Pancreas (tissue), 10 donors: ENCODE measurements at regions not wholly inside any gene's neighbourhood (a gene's known extent, or its start where the extent isn't known, plus 50 kb on each side); places are given as distances from the start of the nearest gene placed in this dataset.
A peak's percentile ranks its signal among the peaks of the same experiment; 100 is the strongest.

Experiments
- ATAC-seq, 4 donors: fragments of 200-7000 bp; cut with Tn5 transposase; one replicate each; pipeline versions ENCODE4 v1.8.0 to v1.9.1; 2020; ENCODE audit warnings: mild to moderate bottlenecking in 4 of 4, moderate library complexity in 4 of 4
- DNase-seq, 6 donors: peaks; one replicate each; pipeline ENCODE4 v3.0.0-alpha.2; 2020
- FAIRE-seq: peaks from 2 replicates; lab custom pipeline; 2012; peaks lifted over from hg19 to GRCh38; lab: Jason Lieb, UNC
- H3K27ac ChIP-seq, 4 donors: fragments of 200-600 bp; sonication (generic); 1 replicate in 3 of 4; 2 replicates in 1 of 4; pipeline versions ENCODE4 v1.5.0 to v1.8.0; 2020
- H3K27me3 ChIP-seq, 4 donors: fragments of 200-600 bp; one replicate each; pipeline ENCODE4 v1.8.0; 2021
- H3K36me3 ChIP-seq, 3 donors: fragments of 200-600 bp; sonication (generic) in 1 of 3; one replicate each; pipeline versions ENCODE4 v1.5.0 to v1.8.0; 2020 to 2021
- H3K4me1 ChIP-seq, 3 donors: fragments of 200-600 bp; one replicate each; pipeline ENCODE4 v1.8.0; 2021
- H3K4me3 ChIP-seq, 4 donors: fragments of 200-600 bp; sonication (generic) in 2 of 4; one replicate each; pipeline versions ENCODE4 v1.5.0 to v1.8.0; 2020 to 2021
- H3K9me3 ChIP-seq, 4 donors: fragments of 200-600 bp; one replicate each; pipeline ENCODE4 v1.8.0; 2021
- WGBS, 2 donors: extraction: QIAGEN DNeasy Blood & Tissue Kit; methylation state at CpG; one replicate each; pipeline ENCODE4 v1.1.7; 2013; 5-methylcytosine and 5-hydroxymethylcytosine counted together
- intact Hi-C, 3 donors: fragments of 100-400 bp; cut with DNase I; formaldehyde crosslinking; loops; one replicate each; pipeline versions ENCODE4 v1.11.1 to v1.14.2; 2022
- TF ChIP-seq, protein P1 (sequence below), 4 donors: fragments of 200-600 bp; sonication (generic) in 3 of 4; IDR thresholded peaks; one replicate each; pipeline versions ENCODE4 v1.5.0 to v1.8.0; 2021; ENCODE audit warnings: antibody characterized with exemption in 4 of 4
- donor health status: healthy with polysubstance abuse.
- donor health status: DM: no; HTN: no; CAD: no; lungs with moderate emphysema.
- donor health status: DM: no; HTN: no; CAD: no.
- donor health status: control.
- donor health status: control.
- donor health status: Bipolar disorder and iron deficiency.
- donor health status: DM: yes; HTN: yes; CAD: no.
- donor health status: DM: no; HTN: no; CAD: no.
- donor health status: DM: no; HTN: no; CAD: no.
- donor health status: DM: yes; HTN: yes; CAD: no.

- 56 to 61% methylated on average over 6 of the region's 6 CpGs for WGBS, 2 donors
- ATAC-seq (no peak), DNase-seq (no peak), FAIRE-seq (no peak)
- TF ChIP-seq, protein P1, sequence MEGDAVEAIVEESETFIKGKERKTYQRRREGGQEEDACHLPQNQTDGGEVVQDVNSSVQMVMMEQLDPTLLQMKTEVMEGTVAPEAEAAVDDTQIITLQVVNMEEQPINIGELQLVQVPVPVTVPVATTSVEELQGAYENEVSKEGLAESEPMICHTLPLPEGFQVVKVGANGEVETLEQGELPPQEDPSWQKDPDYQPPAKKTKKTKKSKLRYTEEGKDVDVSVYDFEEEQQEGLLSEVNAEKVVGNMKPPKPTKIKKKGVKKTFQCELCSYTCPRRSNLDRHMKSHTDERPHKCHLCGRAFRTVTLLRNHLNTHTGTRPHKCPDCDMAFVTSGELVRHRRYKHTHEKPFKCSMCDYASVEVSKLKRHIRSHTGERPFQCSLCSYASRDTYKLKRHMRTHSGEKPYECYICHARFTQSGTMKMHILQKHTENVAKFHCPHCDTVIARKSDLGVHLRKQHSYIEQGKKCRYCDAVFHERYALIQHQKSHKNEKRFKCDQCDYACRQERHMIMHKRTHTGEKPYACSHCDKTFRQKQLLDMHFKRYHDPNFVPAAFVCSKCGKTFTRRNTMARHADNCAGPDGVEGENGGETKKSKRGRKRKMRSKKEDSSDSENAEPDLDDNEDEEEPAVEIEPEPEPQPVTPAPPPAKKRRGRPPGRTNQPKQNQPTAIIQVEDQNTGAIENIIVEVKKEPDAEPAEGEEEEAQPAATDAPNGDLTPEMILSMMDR (IDR thresholded peaks at IDR 0.05) = no peak
- peaks cover 0 to 3% (median 0%) of the 10 kb centered on the region in 4 donors for H3K27me3 ChIP-seq
- H3K27ac ChIP-seq = no peak overlapping the region
- no peaks in the 10 kb centered on the region for H3K9me3 ChIP-seq
- intact Hi-C loops = no loop called here
- no peaks in the 10 kb centered on the region for H3K4me1 ChIP-seq
- no peak overlapping the region for H3K4me3 ChIP-seq
- no peaks in the 10 kb centered on the region for H3K36me3 ChIP-seq
These were observed 91.9 kb upstream of the SNRPN start for GRCh38 chr15:24862726-24863521.

DNA sequence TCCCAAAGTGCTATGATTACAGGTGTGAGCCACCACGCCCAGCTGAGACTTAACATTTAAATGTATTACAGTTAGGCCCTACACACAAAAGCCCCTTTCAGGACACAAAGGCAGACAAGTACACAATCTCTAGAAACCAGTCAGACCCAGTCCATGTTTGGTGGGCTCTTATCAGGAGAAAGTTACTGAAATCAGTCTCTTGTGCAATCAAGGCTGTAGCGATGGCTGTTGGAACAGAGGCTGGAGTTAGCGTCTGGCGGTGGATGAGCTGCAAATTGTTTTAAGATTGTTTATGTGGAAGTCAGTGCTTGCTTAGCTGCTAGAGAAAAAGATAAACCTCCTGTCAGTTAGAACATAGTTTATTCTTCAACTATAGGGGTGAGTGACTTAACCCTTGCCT lies 89.5 kb upstream of the SNRPN start:
- no peaks in the 10 kb centered on the region for H3K9me3 ChIP-seq
- no peak overlapping the region for H3K27ac ChIP-seq
- H3K36me3 ChIP-seq = no peaks in the 10 kb centered on the region
- no peak for DNase-seq
- H3K4me1 ChIP-seq = no peaks in the 10 kb centered on the region
- TF ChIP-seq, protein P1 (IDR thresholded peaks at IDR 0.05) = no peak
- ATAC-seq = no peak
- WGBS, 2 donors = 62 to 69% methylated on average over 4 of the region's 4 CpGs
- H3K27me3 ChIP-seq = no peaks in the 10 kb centered on the region
- intact Hi-C loops = no loop called here
- no peak overlapping the region for H3K4me3 ChIP-seq
- no peak for FAIRE-seq

GRCh38 chr15:24877174-24877573 lies 77.6 kb upstream of the SNRPN start:
- no peak for ATAC-seq
- no peak for DNase-seq
- Histone ChIP-seq H3K4me1 (no peaks in the 10 kb centered on the region), H3K9me3 (no peaks in the 10 kb centered on the region), H3K4me3 (no peak overlapping the region), H3K36me3 (no peaks in the 10 kb centered on the region), H3K27me3 (no peaks in the 10 kb centered on the region), H3K27ac (no peak overlapping the region)
- intact Hi-C loops = no loop called here
- TF ChIP-seq, protein P1 (IDR thresholded peaks at IDR 0.05) = no peak
- WGBS, 2 donors = 63 to 72% methylated on average over 7 of the region's 7 CpGs
- FAIRE-seq = no peak

GRCh38 chr15:24878153-24878552 lies 76.6 kb upstream of the SNRPN start:
- no peaks in the 10 kb centered on the region for H3K36me3 ChIP-seq
- 24 to 32% methylated on average over 37 of the region's 37 CpGs for WGBS, 2 donors
- no peaks in the 10 kb centered on the region for H3K27me3 ChIP-seq
- H3K9me3 ChIP-seq = no peaks in the 10 kb centered on the region
- DNase-seq (peak in 5 of 6 donors; percentile 22 to 76 (median 31)), ATAC-seq (peak in 3 of 4 donors; percentile 90 to 93 (median 91)), FAIRE-seq (no peak)
- intact Hi-C loops = no loop called here
- TF ChIP-seq, protein P1 (IDR thresholded peaks at IDR 0.05) = no peak
- H3K4me3 ChIP-seq = peak overlapping the region; percentile 8 to 45 (median 19)
- peak overlapping the region in 2 of 4 donors; percentile 8 to 18 for H3K27ac ChIP-seq
- H3K4me1 ChIP-seq = no peaks in the 10 kb centered on the region

GRCh38 chr15:24879492-24879891 lies 75.3 kb upstream of the SNRPN start:
- WGBS, 2 donors = 63 to 64% methylated on average over 2 of the region's 2 CpGs
- TF ChIP-seq, protein P1 (IDR thresholded peaks at IDR 0.05) = no peak
- ATAC-seq (no peak), FAIRE-seq (no peak), DNase-seq (no peak)
- H3K4me3 ChIP-seq = no peak overlapping the region
- H3K9me3 ChIP-seq = no peaks in the 10 kb centered on the region
- H3K27ac ChIP-seq = no peak overlapping the region
- no peaks in the 10 kb centered on the region for H3K4me1 ChIP-seq
- no peaks in the 10 kb centered on the region for H3K27me3 ChIP-seq
- no peaks in the 10 kb centered on the region for H3K36me3 ChIP-seq
- intact Hi-C loops = no loop called here
